Sigmoid colon (tissue), 6 donors: ENCODE measurements at regions not wholly inside any gene's neighbourhood (a gene's known extent, or its start where the extent isn't known, plus 50 kb on each side); places are given as distances from the start of the nearest gene placed in this dataset.

Experiments used
- DNase-seq: peaks from one replicate; pipeline ENCODE4 v3.0.0-alpha.2; 2019
- H3K27ac ChIP-seq, 4 donors: fragments of 200-600 bp; sonication (generic); one replicate each; pipeline ENCODE4 v1.5.1; 2016 to 2019; ENCODE audit warnings: mild to moderate bottlenecking in 1 of 4
- H3K27me3 ChIP-seq, 3 donors: fragments of 200-600 bp; sonication (generic); one replicate each; pipeline ENCODE4 v1.5.1; 2019; ENCODE audit warnings: mild to moderate bottlenecking in 1 of 3
- H3K36me3 ChIP-seq, 4 donors: fragments of 200-600 bp; sonication (generic); one replicate each; pipeline ENCODE4 v1.5.1; 2016 to 2019
- H3K4me1 ChIP-seq, 4 donors: fragments of 200-600 bp; sonication (generic); one replicate each; pipeline ENCODE4 v1.5.1; 2017 to 2019
- H3K4me3 ChIP-seq, 4 donors: fragments of 200-600 bp; sonication (generic); one replicate each; pipeline ENCODE4 v1.5.1; 2017 to 2019; ENCODE audit warnings: mild to moderate bottlenecking in 2 of 4, moderate library complexity in 1 of 4
- H3K9me3 ChIP-seq, 4 donors: fragments of 200-600 bp in 3 of 4; sonication (generic) in 3 of 4; one replicate each; pipeline versions ENCODE4 v1.5.1 to v1.6.1; 2013 to 2019
- CTCF ChIP-seq, 4 experiments: fragments of 450-650 bp in 3 of 4; fragments of 200-600 bp in 1 of 4; IDR thresholded peaks; one replicate each; pipeline ENCODE4 v1.5.1; 2016 to 2019; ENCODE audit warnings: antibody characterized with exemption in 4 of 4, mild to moderate bottlenecking in 3 of 4, moderate library complexity in 2 of 4
- EP300 ChIP-seq, 4 donors: sonication (generic); formaldehyde crosslinking; IDR thresholded peaks; one replicate each; pipeline ENCODE4 v1.6.1; 2017; ENCODE audit warnings: antibody characterized with exemption in 4 of 4
- POLR2A ChIP-seq, 2 donors: fragments of 450-650 bp; IDR thresholded peaks; one replicate each; pipeline ENCODE4 v1.6.1; 2016; ENCODE audit warnings: antibody characterized with exemption in 2 of 2, mild to moderate bottlenecking in 2 of 2, moderate library complexity in 2 of 2
- POLR2AphosphoS5 ChIP-seq, 4 donors: sonication (generic); formaldehyde crosslinking; IDR thresholded peaks; one replicate each; pipeline ENCODE4 v1.6.1; 2017; ENCODE audit warnings: antibody characterized with exemption in 4 of 4
- WGBS, 2 donors: extraction: QIAGEN DNeasy Blood & Tissue Kit; methylation state at CpG; one replicate each; pipeline ENCODE4 v1.1.7; 2013; 5-methylcytosine and 5-hydroxymethylcytosine counted together
- intact Hi-C: fragments of 100-400 bp; cut with DNase I; formaldehyde crosslinking; loops from one replicate; pipeline ENCODE4 v1.15.1; 2023
- donor health status: healthy with polysubstance abuse.
- donor health status: healthy.

GRCh38 chr3:17795280-17795679 is 52.8 kb upstream of the TBC1D5 start:
- Histone ChIP-seq H3K4me1 (no peaks in the 10 kb centered on the region), H3K4me3 (no peak overlapping the region), H3K27me3 (no peaks in the 10 kb centered on the region), H3K36me3 (no peaks in the 10 kb centered on the region), H3K9me3 (peaks cover 0 to 4% (median 0%) of the 10 kb centered on the region in 4 donors), H3K27ac (no peak overlapping the region)
- WGBS, 2 donors = 81 to 94% methylated on average over 1 of the region's 1 CpG
- TF ChIP-seq CTCF (IDR thresholded peaks at IDR 0.05) = no peak
- TF ChIP-seq EP300 (IDR thresholded peaks at IDR 0.05) = no peak
- TF ChIP-seq POLR2A (IDR thresholded peaks at IDR 0.05) = no peak
- TF ChIP-seq POLR2AphosphoS5 (IDR thresholded peaks at IDR 0.05) = no peak
- no peak for DNase-seq
- intact Hi-C loops = no loop called here

DNA sequence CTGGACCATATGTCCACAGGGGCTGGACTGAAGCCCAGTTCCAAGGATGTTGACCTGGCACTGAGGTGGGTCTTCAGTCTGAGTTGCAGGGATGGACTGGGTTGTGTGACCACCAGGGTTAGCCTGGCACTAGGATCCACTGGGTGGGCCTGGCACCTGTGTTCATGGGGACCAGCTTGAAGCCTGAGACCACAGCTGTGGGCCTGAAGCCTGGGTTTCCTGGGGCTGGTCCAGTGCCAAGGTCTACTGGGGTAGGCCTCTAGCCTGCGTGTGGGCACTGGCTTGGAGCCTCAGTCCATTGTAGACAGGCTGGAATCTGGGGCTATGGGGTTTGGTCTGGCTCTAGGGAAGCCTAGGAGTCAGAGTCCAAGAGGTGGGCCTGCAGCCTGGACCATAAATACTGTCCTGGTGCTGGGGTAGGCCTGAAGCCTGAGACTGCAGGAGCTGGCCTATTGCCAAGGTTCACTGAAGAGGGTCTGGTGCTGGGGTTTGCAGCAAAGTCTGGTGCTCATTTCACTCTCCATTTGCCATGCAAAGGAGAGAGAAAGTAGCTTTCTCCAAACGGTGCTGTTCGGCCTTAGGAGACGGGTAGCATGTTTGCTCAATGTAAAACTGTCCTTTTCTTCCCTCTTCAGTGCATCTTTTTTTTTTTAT is 51.2 kb upstream of the TBC1D5 start:
- DNase-seq = no peak
- Histone ChIP-seq H3K9me3 (peaks cover 0 to 4% (median 0%) of the 10 kb centered on the region in 4 donors), H3K27me3 (no peaks in the 10 kb centered on the region), H3K4me1 (no peaks in the 10 kb centered on the region), H3K36me3 (no peaks in the 10 kb centered on the region), H3K27ac (no peak overlapping the region), H3K4me3 (no peak overlapping the region)
- TF ChIP-seq POLR2AphosphoS5 (IDR thresholded peaks at IDR 0.05) (no peak), CTCF (IDR thresholded peaks at IDR 0.05) (no peak), POLR2A (IDR thresholded peaks at IDR 0.05) (no peak), EP300 (IDR thresholded peaks at IDR 0.05) (no peak)
- intact Hi-C loops = no loop called here
- 94% methylated on average over 4 of the region's 4 CpGs for WGBS, 2 donors
